ENCODE measurements at regions not wholly inside any gene's neighbourhood (a gene's known extent, or its start where the extent isn't known, plus 50 kb on each side); places are given as distances from the start of the nearest gene placed in this dataset.

GRCh38 chr9:107103621-107104020 lies 179.5 kb upstream of the RAD23B start:
- H3K27me3 ChIP-seq (replicated peaks; ENCODE audit: insufficient read depth), result no peaks in the 10 kb centered on the region
- H3K27ac ChIP-seq, result no peak overlapping the region
- ATAC-seq (ENCODE audit: insufficient number of reproducible peaks, low FRiP score, low read depth) (no peak), DNase-seq (ENCODE audit: low spot score) (no peak)
- TF ChIP-seq CTCF (IDR thresholded peaks at IDR 0.05), result no peak
- H3K4me3 ChIP-seq, result no peak overlapping the region
- H3K36me3 ChIP-seq, result no peaks in the 10 kb centered on the region
- no peaks in the 10 kb centered on the region for H3K9me3 ChIP-seq
- H3K4me1 ChIP-seq (ENCODE audit: control insufficient read depth in 1 of 2, low read depth in 2 of 2), result no peaks in the 10 kb centered on the region

GRCh38 chr9:107105784-107106183 lies 177.3 kb upstream of the RAD23B start:
- Histone ChIP-seq H3K4me3 (no peak overlapping the region), H3K9me3 (no peaks in the 10 kb centered on the region), H3K36me3 (no peaks in the 10 kb centered on the region), H3K4me1 (ENCODE audit: control insufficient read depth in 1 of 2, low read depth in 2 of 2) (no peaks in the 10 kb centered on the region), H3K27ac (no peak overlapping the region), H3K27me3 (replicated peaks; ENCODE audit: insufficient read depth) (no peaks in the 10 kb centered on the region)
- DNase-seq (ENCODE audit: low spot score), result no peak
- TF ChIP-seq CTCF (IDR thresholded peaks at IDR 0.05), result no peak
- no peak for ATAC-seq (ENCODE audit: insufficient number of reproducible peaks, low FRiP score, low read depth)

GRCh38 chr9:107106416-107106815 lies 176.7 kb upstream of the RAD23B start:
- no peak for DNase-seq (ENCODE audit: low spot score)

GRCh38 chr9:107108342-107109130 lies 174.5 kb upstream of the RAD23B start:
- Histone ChIP-seq H3K27ac (no peak overlapping the region), H3K4me3 (no peak overlapping the region), H3K9me3 (no peaks in the 10 kb centered on the region), H3K36me3 (no peaks in the 10 kb centered on the region), H3K4me1 (ENCODE audit: control insufficient read depth in 1 of 2, low read depth in 2 of 2) (no peaks in the 10 kb centered on the region), H3K27me3 (replicated peaks; ENCODE audit: insufficient read depth) (no peaks in the 10 kb centered on the region)
- ATAC-seq (ENCODE audit: insufficient number of reproducible peaks, low FRiP score, low read depth) (no peak), DNase-seq (ENCODE audit: low spot score) (no peak)
- no peak for TF ChIP-seq CTCF (IDR thresholded peaks at IDR 0.05)

More at GRCh38 chr9:107106416-107106815, 176.7 kb upstream of the RAD23B start:
- no peaks in the 10 kb centered on the region for H3K36me3 ChIP-seq
- no peak for ATAC-seq (ENCODE audit: insufficient number of reproducible peaks, low FRiP score, low read depth)
- no peak overlapping the region for H3K27ac ChIP-seq
- H3K4me1 ChIP-seq (ENCODE audit: control insufficient read depth in 1 of 2, low read depth in 2 of 2), result no peaks in the 10 kb centered on the region
- no peaks in the 10 kb centered on the region for H3K27me3 ChIP-seq (replicated peaks; ENCODE audit: insufficient read depth)
- H3K4me3 ChIP-seq, result no peak overlapping the region
- TF ChIP-seq CTCF (IDR thresholded peaks at IDR 0.05), result no peak
- no peaks in the 10 kb centered on the region for H3K9me3 ChIP-seq

- DNase-seq (ENCODE audit: low spot score) (no peak), ATAC-seq (ENCODE audit: insufficient number of reproducible peaks, low FRiP score, low read depth) (no peak)
- no peaks in the 10 kb centered on the region for H3K9me3 ChIP-seq
- no peak for TF ChIP-seq CTCF (IDR thresholded peaks at IDR 0.05)
- H3K36me3 ChIP-seq, result no peaks in the 10 kb centered on the region
- H3K27me3 ChIP-seq (replicated peaks; ENCODE audit: insufficient read depth), result no peaks in the 10 kb centered on the region
- no peaks in the 10 kb centered on the region for H3K4me1 ChIP-seq (ENCODE audit: control insufficient read depth in 1 of 2, low read depth in 2 of 2)
- H3K27ac ChIP-seq, result no peak overlapping the region
- H3K4me3 ChIP-seq, result no peak overlapping the region
Observed at GRCh38 chr9:107109324-107109723, 173.8 kb upstream of the RAD23B start.

Measured in thoracic aorta (tissue), 2 donors.